Neural cell (in vitro differentiated cells): ENCODE measurements at regions not wholly inside any gene's neighbourhood (a gene's known extent, or its start where the extent isn't known, plus 50 kb on each side); places are given as distances from the start of the nearest gene placed in this dataset.

Experiments used
- H2AFZ ChIP-seq: fragments of 200-600, 300-800 bp; sonication (generic), shearing (Covaris generic); 2 replicates; pipeline ENCODE4 v1.6.0; 2014; ENCODE audit warnings: low read depth, mild to moderate bottlenecking, antibody characterized with exemption, low read length, moderate library complexity
- H3F3A ChIP-seq: fragments of 200-600 bp; shearing (Covaris generic); 2 replicates; pipeline ENCODE4 v1.6.1; 2016; ENCODE audit warnings: mild to moderate bottlenecking, moderate library complexity, mixed read lengths, antibody characterized with exemption, low read length; ENCODE audit not compliant: insufficient read depth, poor library complexity, severe bottlenecking
- H3K27ac ChIP-seq: fragments of 200-600, 300-800 bp; sonication (generic), shearing (Covaris generic); 2 replicates; pipeline ENCODE4 v1.5.1; 2014; ENCODE audit warnings: mild to moderate bottlenecking, low read length, moderate library complexity
- H3K27me3 ChIP-seq: fragments of 300-800, 200-600 bp; sonication (generic), shearing (Covaris generic); 2 replicates; pipeline ENCODE4 v1.6.0; 2014; ENCODE audit warnings: mild to moderate bottlenecking, low read depth, low read length, moderate library complexity; ENCODE audit not compliant: insufficient read depth
- H3K36me3 ChIP-seq: fragments of 300-800, 200-600 bp; sonication (generic), shearing (Covaris generic); 2 replicates; pipeline ENCODE4 v1.5.1; 2014; ENCODE audit warnings: mild to moderate bottlenecking, antibody characterized with exemption, low read length, moderate library complexity; ENCODE audit not compliant: insufficient read depth
- H3K4me2 ChIP-seq: fragments of 300-800, 200-600 bp; sonication (generic), shearing (Covaris generic); 2 replicates; pipeline ENCODE4 v1.6.0; 2014; ENCODE audit warnings: mild to moderate bottlenecking, low read length
- H3K4me3 ChIP-seq: fragments of 300-800, 200-600 bp; sonication (generic), shearing (Covaris generic); 2 replicates; pipeline ENCODE4 v1.5.1; 2014; ENCODE audit warnings: mild to moderate bottlenecking, low read length, moderate library complexity
- H3K79me2 ChIP-seq: fragments of 200-600 bp; shearing (Covaris generic); replicated peaks from 2 replicates; pipeline ENCODE4 v1.6.0; 2014; ENCODE audit warnings: mild to moderate bottlenecking, low read length, moderate library complexity; ENCODE audit not compliant: insufficient read depth
- H3K9ac ChIP-seq: fragments of 300-800, 200-600 bp; sonication (generic), shearing (Covaris generic); 2 replicates; pipeline ENCODE4 v1.6.1; 2016; ENCODE audit warnings: mild to moderate bottlenecking, low read length, mixed read lengths
- H3K9me2 ChIP-seq: fragments of 200-600 bp; shearing (Covaris generic); 2 replicates; pipeline ENCODE4 v1.6.1; 2016; ENCODE audit warnings: mild to moderate bottlenecking, low read length, mixed read lengths; ENCODE audit not compliant: insufficient read depth
- H3K9me3 ChIP-seq: fragments of 200-600, 300-800 bp; sonication (generic), shearing (Covaris generic); 2 replicates; pipeline ENCODE4 v1.6.1; 2016; ENCODE audit warnings: mild to moderate bottlenecking, mixed run types, low read length, moderate library complexity, mixed read lengths
- H4K20me1 ChIP-seq: fragments of 200-600 bp; shearing (Covaris generic); 2 replicates; pipeline ENCODE4 v1.6.1; 2016; ENCODE audit warnings: mild to moderate bottlenecking, mixed run types; ENCODE audit not compliant: insufficient read depth
- EP300 ChIP-seq: fragments of 450-650 bp; conservative IDR thresholded peaks from 2 replicates; pipeline ENCODE4 v1.6.1; 2014; ENCODE audit warnings: antibody characterized with exemption, mild to moderate bottlenecking, moderate library complexity; ENCODE audit not compliant: poor library complexity, severe bottlenecking
- MXI1 ChIP-seq: fragments of 450-650 bp; conservative IDR thresholded peaks from 2 replicates; pipeline ENCODE4 v1.6.1; 2014; ENCODE audit warnings: antibody characterized with exemption, mild to moderate bottlenecking; ENCODE audit not compliant: poor library complexity, severe bottlenecking
- POLR2AphosphoS5 ChIP-seq: IDR thresholded peaks from 2 replicates; pipeline ENCODE4 v1.6.1; 2012
- REST ChIP-seq: IDR thresholded peaks from 2 replicates; pipeline ENCODE4 v1.6.1; 2012; ENCODE audit warnings: borderline replicate concordance
- TAF1 ChIP-seq: IDR thresholded peaks from 2 replicates; pipeline ENCODE4 v1.6.1; 2012; ENCODE audit warnings: low read depth
- TF ChIP-seq, protein P1 (sequence below): fragments of 450-650 bp; IDR thresholded peaks from 2 replicates; pipeline ENCODE4 v1.5.1; 2014; ENCODE audit warnings: antibody characterized with exemption, mild to moderate bottlenecking, moderate library complexity; ENCODE audit not compliant: poor library complexity, severe bottlenecking

- Histone ChIP-seq H3K79me2 (no peaks in the 10 kb centered on the region), H3K4me2 (no peak overlapping the region), H3K9ac (no peak overlapping the region), H2AFZ (no peak overlapping the region), H4K20me1 (no peaks in the 10 kb centered on the region), H3K36me3 (no peaks in the 10 kb centered on the region), H3F3A (no peaks in the 10 kb centered on the region), H3K27me3 (no peaks in the 10 kb centered on the region), H3K9me2 (no peaks in the 10 kb centered on the region), H3K9me3 (no peaks in the 10 kb centered on the region), H3K4me3 (no peak overlapping the region), H3K27ac (no peak overlapping the region)
- TF ChIP-seq MXI1 (no peak), TAF1 (no peak), POLR2AphosphoS5 (no peak), REST (no peak)
- TF ChIP-seq, protein P1, sequence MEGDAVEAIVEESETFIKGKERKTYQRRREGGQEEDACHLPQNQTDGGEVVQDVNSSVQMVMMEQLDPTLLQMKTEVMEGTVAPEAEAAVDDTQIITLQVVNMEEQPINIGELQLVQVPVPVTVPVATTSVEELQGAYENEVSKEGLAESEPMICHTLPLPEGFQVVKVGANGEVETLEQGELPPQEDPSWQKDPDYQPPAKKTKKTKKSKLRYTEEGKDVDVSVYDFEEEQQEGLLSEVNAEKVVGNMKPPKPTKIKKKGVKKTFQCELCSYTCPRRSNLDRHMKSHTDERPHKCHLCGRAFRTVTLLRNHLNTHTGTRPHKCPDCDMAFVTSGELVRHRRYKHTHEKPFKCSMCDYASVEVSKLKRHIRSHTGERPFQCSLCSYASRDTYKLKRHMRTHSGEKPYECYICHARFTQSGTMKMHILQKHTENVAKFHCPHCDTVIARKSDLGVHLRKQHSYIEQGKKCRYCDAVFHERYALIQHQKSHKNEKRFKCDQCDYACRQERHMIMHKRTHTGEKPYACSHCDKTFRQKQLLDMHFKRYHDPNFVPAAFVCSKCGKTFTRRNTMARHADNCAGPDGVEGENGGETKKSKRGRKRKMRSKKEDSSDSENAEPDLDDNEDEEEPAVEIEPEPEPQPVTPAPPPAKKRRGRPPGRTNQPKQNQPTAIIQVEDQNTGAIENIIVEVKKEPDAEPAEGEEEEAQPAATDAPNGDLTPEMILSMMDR: no peak
Observed at GRCh38 chr4:145380123-145380522, 101.5 kb upstream of the SMAD1 start.

- Histone ChIP-seq H3K4me3 (no peak overlapping the region), H3K9me2 (no peaks in the 10 kb centered on the region), H2AFZ (no peak overlapping the region), H3K9ac (no peak overlapping the region), H3F3A (no peaks in the 10 kb centered on the region), H4K20me1 (no peaks in the 10 kb centered on the region), H3K9me3 (no peaks in the 10 kb centered on the region), H3K36me3 (no peaks in the 10 kb centered on the region), H3K27me3 (no peaks in the 10 kb centered on the region), H3K27ac (no peak overlapping the region), H3K79me2 (no peaks in the 10 kb centered on the region), H3K4me2 (no peak overlapping the region)
- TF ChIP-seq EP300: no peak
- no peak for TF ChIP-seq POLR2AphosphoS5
- no peak for TF ChIP-seq REST
Observed at GRCh38 chr4:145375416-145375815, 106.2 kb upstream of the SMAD1 start.
